Kidney (tissue), 13 donors: ENCODE measurements at regions not wholly inside any gene's neighbourhood (a gene's known extent, or its start where the extent isn't known, plus 50 kb on each side); places are given as distances from the start of the nearest gene placed in this dataset.

Experiments
- DNase-seq, 5 donors: peaks; one replicate each; pipeline ENCODE4 v3.0.0-alpha.2; 2013 to 2020
- FAIRE-seq: peaks from 2 replicates; lab custom pipeline; 2012; peaks lifted over from hg19 to GRCh38; lab: Jason Lieb, UNC
- H3K27ac ChIP-seq, 2 donors: one replicate each; pipeline ENCODE4 v1.7.0; 2013; ENCODE audit warnings: low read depth in 2 of 2, low read length in 2 of 2, inconsistent platforms in 1 of 2
- H3K27me3 ChIP-seq: one replicate; pipeline ENCODE4 v1.7.1; 2013; ENCODE audit warnings: low read length, inconsistent platforms; ENCODE audit not compliant: control insufficient read depth, insufficient read depth
- H3K36me3 ChIP-seq, 3 donors: one replicate each; pipeline versions ENCODE4 v1.7.0 to v1.7.1; 2013; ENCODE audit warnings: low read length in 3 of 3, control low read depth in 1 of 3, inconsistent platforms in 1 of 3; ENCODE audit not compliant: insufficient read depth in 3 of 3, control insufficient read depth in 2 of 3
- H3K4me1 ChIP-seq, 3 donors: one replicate each; pipeline versions ENCODE4 v1.7.0 to v1.7.1; 2013; ENCODE audit warnings: low read length in 3 of 3, inconsistent platforms in 1 of 3, low read depth in 1 of 3; ENCODE audit not compliant: control insufficient read depth in 2 of 3, insufficient read depth in 2 of 3
- H3K4me3 ChIP-seq, 3 donors: one replicate each; pipeline versions ENCODE4 v1.7.0 to v1.8.1; 2013; ENCODE audit warnings: low read length in 3 of 3, control low read depth in 1 of 3, inconsistent platforms in 1 of 3
- H3K9ac ChIP-seq, 3 donors: one replicate each; pipeline versions ENCODE4 v1.7.0 to v1.7.1; 2013; ENCODE audit warnings: low read length in 3 of 3, control low read depth in 1 of 3, inconsistent platforms in 1 of 3
- H3K9me3 ChIP-seq, 3 donors: one replicate each; pipeline versions ENCODE4 v1.7.0 to v1.7.1; 2013; ENCODE audit warnings: low read length in 3 of 3, control low read depth in 1 of 3, inconsistent platforms in 1 of 3; ENCODE audit not compliant: control insufficient read depth in 2 of 3, insufficient read depth in 1 of 3
- CTCF ChIP-seq: IDR thresholded peaks from 3 replicates; pipeline ENCODE4 v1.5.1; 2012; ENCODE audit warnings: mild to moderate bottlenecking, moderate library complexity, borderline replicate concordance; ENCODE audit not compliant: insufficient read depth; ENCODE audit errors: extremely low read depth
- intact Hi-C: fragments of 100-400 bp; cut with DNase I; formaldehyde crosslinking; loops from one replicate; pipeline ENCODE4 v1.11.1; 2022
- donor health status: control.
- donor health status: control.
- donor health status: control.
- donor health status: control.
- donor health status: control.
- donor health status: DM: yes; HTN: yes; CAD: no.
- donor health status: Normal renal cell carcinoma (clear cell type).

DNA sequence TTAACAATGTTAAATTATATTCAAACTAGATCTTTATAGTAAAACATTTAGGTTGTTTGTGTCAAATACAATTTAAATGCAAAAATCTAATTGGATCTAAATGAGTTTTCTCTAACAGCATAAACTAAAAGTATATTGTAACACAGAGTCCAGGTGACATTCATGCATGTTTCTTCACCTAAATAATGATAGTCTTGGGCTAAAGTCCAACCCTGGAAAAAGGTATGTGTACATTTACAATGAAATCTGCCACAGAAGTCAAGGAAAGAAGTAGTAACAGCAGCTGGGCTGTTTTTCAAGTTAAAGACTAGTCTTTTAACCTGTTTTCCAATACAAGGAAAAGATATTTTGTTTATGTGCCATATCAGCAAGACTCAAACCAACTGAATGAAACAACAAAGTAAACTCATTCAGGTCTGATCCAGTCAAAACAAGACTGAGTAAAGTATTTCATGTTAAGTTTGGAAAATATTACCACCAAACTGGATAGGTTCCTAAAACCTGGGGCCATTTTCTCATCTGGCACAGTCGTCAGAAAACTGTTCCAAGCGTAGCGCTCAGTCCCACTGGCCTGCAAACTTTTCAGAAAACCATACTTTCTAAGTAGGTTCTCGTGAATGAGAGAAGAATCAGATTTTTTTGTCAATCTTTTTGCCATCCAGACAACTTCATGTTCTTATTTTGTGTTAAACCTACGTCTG is 349.2 kb downstream of the HGF start:
- no peak for DNase-seq
- no peak for FAIRE-seq
- Histone ChIP-seq H3K27me3 (no peaks in the 10 kb centered on the region), H3K4me1 (no peaks in the 10 kb centered on the region), H3K9ac (no peak overlapping the region), H3K27ac (no peak overlapping the region), H3K36me3 (no peaks in the 10 kb centered on the region), H3K4me3 (no peak overlapping the region), H3K9me3 (no peaks in the 10 kb centered on the region)
- intact Hi-C loops = no loop called here
- TF ChIP-seq CTCF = no peak

DNA sequence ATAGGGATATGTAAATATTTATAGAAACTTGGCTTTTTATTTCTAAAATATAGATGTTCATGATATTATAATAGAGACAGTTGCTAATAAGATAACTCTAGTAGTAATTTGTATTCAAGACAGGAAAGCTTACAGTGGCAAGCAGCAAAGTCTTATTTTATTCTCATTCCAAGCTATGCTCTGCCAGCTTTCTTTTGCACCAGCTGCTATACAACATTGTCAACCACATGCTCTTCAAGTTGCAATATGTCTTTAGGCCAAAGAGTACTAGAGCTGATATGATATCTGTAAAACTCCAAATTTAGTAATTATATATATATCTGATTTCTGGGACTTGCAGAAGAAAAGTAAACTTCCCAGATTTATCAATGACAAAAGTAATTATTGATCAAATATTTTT is 350.1 kb downstream of the HGF start:
- H3K36me3 ChIP-seq = no peaks in the 10 kb centered on the region
- intact Hi-C loops = no loop called here
- no peak for TF ChIP-seq CTCF
- no peak overlapping the region for H3K27ac ChIP-seq
- H3K4me3 ChIP-seq = no peak overlapping the region
- DNase-seq (no peak), FAIRE-seq (no peak)
- H3K9ac ChIP-seq = no peak overlapping the region
- H3K9me3 ChIP-seq = no peaks in the 10 kb centered on the region
- H3K4me1 ChIP-seq = no peaks in the 10 kb centered on the region
- H3K27me3 ChIP-seq = no peaks in the 10 kb centered on the region

GRCh38 chr7:81416659-81417058 is 353.2 kb downstream of the HGF start:
- no peak for DNase-seq
- no peaks in the 10 kb centered on the region for H3K9me3 ChIP-seq

More at GRCh38 chr7:81416659-81417058, 353.2 kb downstream of the HGF start:
- H3K27me3 ChIP-seq = no peaks in the 10 kb centered on the region
- intact Hi-C loops = no loop called here
- no peaks in the 10 kb centered on the region for H3K4me1 ChIP-seq
- no peak for FAIRE-seq
- H3K36me3 ChIP-seq = no peaks in the 10 kb centered on the region
- H3K4me3 ChIP-seq = no peak overlapping the region
- no peak for TF ChIP-seq CTCF
- no peak overlapping the region for H3K9ac ChIP-seq
- no peak overlapping the region for H3K27ac ChIP-seq
